ENCODE measurements at regions not wholly inside any gene's neighbourhood (a gene's known extent, or its start where the extent isn't known, plus 50 kb on each side); places are given as distances from the start of the nearest gene placed in this dataset.

GRCh38 chr2:136402281-136402680 lies 284.3 kb upstream of the CXCR4 start:
- no peak for DNase-seq (ENCODE audit: low read depth)

DNA sequence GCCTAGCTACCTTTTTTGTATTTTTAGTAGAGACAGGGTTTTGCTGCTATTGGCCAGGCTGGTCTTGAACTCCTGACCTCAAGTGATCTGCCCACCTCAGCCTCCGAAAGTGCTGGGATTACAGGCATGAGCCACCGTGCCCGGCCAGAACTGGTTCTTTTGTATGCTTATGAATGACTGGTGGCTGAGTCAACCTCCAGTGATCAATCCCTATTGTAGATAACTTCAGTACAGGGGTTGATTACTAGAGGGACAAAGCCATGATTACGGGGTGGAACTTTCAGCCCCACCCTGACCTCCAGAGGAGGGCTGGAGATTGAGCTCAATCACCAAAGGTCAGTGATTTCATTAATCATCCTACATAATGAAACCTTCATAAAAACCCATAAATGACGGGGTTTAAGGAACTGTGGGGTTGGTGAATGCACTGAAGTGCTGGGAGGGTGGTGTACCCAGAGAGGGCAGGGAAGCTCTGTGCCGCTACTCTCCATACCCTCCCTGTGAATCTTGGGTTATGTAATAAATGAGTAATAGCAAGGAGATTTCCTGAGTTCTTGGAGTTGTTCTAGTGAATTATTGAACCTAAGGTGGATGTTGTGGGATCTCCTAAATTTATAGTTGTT lies 281.8 kb upstream of the CXCR4 start:
- no peak for DNase-seq (ENCODE audit: low read depth)

DNA sequence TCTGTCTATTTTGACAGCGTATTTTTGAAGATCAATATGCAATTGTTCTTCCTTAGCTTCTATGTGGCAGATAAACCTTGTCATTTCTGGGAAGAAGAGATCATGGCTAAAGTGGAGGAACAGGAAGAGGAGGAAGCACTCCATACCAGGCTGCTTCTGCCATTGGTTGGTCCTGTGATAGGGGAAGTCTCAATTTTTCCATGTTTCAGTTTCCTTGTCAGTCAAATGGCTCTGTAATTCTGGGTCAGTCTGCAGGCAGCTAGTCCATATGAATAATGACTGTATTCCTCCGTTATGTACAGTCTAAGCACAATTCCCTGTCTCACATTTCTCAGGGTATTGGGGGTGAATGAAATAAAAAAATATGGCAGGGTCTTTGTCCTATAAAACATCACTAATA lies 277.6 kb upstream of the CXCR4 start:
- no peak for DNase-seq (ENCODE audit: low read depth)

DNA sequence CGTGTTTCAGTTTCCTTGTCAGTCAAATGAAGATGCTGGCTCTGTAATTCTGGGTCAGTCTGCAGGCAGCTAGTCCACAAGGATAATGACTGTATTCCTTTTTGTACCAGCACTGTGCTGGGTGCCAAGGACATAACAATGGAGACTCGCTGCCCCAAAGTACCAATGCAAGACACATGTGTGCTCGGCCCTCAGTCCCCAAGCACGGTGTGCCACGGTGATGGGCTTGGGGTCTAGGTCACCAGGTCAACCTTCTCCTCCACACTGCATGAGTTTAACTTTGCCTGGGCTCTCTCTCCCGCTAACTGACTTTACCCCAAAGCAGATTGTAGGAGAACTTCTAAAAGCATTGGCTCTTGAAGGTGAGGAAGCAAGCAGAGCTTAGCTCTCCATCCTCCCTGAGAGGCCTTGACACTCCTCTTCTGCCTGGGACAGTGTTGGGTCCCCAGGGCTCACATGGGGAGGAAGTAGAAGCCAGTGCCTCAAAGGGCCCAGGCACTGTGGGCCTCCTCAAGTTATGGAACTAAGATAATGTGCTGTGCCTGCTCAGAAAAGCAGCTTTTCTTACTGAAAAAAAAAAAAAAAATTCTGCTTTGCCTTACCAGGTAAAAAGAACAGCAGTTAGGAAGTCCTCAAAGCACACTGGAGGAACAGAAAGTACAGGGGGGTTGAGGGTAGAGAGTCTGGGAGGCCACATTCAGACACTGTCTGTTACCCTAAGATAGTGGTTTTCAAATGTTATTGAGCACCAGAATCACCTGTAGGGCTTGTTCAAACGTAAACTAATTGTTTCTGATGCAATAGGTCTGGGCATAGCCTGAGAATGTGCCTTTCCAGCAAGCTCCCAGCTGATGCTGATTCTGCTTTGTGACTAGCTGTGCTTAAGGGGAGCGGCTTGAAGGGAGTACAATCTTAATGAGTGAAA lies 276.4 kb upstream of the CXCR4 start:
- no peak for DNase-seq (ENCODE audit: low read depth)

GRCh38 chr2:136393514-136393913 lies 275.6 kb upstream of the CXCR4 start:
- DNase-seq (ENCODE audit: low read depth) = no peak

DNA sequence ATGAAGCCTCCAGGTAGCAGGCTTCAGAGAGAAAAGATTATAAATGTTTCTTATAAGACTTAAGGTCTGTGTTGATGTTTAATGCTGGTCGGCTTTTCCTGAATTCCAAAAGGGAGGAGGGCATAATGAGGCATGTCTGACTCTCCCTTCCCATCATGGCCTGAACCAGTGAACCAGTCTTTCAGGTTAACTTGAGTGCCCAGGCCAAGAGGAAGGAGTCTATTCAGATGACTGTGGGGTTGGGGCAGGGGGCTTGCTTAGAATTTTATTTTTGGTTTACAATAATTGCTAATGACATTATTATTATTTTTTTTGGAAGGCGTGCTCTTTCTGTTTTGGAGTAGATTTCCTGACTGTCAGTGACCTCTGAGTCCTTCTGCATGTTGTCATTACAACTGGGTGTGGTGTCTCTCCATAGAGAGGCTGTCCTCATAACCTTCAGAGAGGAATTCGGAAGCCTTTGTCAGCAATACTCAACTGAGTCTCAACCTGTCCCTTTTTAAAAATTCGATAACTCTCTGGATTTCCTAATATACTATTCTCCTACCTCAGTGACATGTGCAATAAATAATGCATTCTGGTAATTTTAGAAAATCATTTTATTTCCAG lies 275.1 kb upstream of the CXCR4 start:
- no peak for DNase-seq (ENCODE audit: low read depth)

GRCh38 chr2:136389809-136390208 lies 271.9 kb upstream of the CXCR4 start:
- no peak for DNase-seq (ENCODE audit: low read depth)

DNA sequence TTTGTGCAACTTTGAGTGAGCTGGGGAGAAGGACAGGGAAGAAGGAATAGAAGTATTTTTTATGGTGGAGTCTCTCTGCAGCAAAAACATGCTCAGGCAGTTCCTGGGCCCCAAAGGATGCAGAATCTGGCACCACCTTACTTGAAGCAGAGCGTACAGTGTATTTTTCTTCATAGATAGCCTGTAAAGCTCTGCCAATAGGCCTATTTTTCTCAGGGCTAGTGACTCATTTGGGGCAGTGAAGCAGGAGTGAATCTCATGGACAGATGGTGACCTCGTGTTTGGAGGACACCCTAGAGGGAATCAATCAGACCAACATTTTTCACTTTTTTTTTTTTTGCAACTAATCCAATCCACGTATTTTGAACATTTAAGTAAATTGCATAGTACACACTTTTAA lies 268.1 kb upstream of the CXCR4 start:
- DNase-seq (ENCODE audit: low read depth) = no peak

DNA sequence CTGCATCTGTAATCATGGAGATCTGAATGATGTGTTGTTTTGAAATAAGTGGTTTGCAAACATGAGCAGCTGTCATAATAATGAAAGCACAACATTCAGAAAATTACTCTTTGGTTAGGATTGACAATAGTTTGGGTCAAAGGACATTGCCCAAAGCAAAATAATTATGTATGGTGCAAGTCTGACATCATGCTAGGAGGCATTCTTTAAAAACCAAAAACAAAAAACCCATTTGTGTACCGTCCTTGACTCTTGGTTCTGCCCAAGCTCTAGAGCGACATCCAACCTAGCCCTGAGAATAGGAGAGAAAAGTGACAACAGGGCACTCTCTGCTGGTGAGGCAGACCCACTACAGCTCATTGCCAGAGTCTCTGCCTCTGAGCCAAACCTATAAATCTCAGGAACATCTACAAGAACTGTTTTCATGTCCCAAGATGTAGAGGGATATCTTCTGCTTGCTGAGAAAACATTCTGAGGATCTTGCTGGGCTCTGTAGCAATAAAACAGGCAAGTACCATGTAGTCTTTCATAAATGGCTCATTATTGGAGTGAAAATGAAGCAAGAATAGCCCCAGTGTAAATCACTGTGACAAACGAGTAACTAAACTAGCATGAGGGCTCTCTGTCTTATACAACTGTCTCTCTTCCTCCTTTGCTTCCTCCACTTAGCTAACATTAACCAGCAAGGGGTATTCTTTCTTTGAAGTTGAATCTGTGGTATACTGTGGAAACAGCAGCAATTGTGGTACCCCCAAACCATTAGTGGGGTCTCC lies 266.8 kb upstream of the CXCR4 start:
- peak; percentile 17 for DNase-seq (ENCODE audit: low read depth)

- no peak for DNase-seq (ENCODE audit: low read depth)
Measured at GRCh38 chr2:136383167-136383566, 265.2 kb upstream of the CXCR4 start.

DNA sequence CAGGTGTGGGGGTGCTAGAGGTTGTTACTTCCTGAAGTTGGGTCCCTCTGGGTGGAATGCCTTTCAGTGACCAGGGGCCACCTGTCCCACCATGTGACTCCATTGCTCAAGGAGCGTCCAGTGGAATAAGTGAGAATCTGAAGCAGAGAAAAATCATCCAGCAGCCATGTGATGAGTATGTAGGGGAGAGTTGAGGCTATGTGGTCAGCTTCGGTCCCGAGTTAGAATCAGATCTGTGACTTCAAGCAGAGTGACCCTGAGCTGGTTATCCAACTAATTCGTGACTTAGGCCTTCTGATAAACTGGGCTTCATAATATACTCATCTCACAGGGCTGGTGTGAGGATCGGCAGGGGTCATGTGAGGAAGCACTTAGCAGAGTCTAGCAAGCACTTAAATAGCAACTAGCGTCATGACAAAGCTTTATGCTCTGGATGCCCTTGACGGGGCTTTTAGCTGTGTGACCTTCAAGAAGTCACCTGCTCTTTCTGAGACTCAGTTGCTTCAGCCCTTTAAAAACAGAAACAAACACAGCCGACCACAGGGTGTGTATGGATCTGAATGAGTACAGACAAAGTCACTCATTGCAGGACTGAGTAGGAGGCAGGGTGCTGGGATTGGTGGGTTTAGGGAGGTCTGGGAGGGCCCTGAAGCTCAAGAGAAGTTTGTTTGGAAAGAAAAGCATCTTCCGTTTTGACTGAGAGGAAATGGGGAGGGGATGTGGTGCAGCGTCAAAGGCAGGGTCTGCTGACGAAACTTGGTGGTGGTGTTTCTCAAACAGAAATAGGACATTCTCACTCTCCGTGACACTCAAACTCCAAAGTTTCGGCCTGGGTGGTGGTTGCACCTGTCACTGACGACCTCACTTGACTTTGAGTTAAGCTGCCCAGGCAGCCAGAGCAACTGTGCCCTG lies 264.0 kb upstream of the CXCR4 start:
- DNase-seq (ENCODE audit: low read depth) = peak; percentile 43

DNA sequence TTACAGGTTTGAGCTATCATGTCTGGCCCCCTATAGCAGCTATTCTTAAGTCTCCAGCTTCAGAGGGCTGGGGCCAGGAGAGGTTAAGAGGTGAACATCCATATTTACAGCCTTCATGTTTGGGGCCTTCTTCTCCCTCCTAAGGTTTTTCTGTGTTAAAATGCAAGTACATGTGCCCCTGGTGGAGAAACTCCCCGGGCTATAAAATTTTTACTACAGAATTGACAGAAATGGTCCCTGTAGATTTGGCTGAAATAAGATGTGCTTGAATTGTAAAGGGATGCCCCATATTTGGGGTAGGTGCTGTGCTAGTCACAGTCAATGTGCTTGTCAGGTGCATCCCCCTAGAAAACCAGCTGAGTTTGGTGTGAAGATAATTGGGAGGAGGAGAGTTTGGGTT lies 263.3 kb upstream of the CXCR4 start:
- no peak for DNase-seq (ENCODE audit: low read depth)

- peak; percentile 61 for DNase-seq (ENCODE audit: low read depth)
Measured at GRCh38 chr2:136378712-136379595, 261.0 kb upstream of the CXCR4 start.

DNA sequence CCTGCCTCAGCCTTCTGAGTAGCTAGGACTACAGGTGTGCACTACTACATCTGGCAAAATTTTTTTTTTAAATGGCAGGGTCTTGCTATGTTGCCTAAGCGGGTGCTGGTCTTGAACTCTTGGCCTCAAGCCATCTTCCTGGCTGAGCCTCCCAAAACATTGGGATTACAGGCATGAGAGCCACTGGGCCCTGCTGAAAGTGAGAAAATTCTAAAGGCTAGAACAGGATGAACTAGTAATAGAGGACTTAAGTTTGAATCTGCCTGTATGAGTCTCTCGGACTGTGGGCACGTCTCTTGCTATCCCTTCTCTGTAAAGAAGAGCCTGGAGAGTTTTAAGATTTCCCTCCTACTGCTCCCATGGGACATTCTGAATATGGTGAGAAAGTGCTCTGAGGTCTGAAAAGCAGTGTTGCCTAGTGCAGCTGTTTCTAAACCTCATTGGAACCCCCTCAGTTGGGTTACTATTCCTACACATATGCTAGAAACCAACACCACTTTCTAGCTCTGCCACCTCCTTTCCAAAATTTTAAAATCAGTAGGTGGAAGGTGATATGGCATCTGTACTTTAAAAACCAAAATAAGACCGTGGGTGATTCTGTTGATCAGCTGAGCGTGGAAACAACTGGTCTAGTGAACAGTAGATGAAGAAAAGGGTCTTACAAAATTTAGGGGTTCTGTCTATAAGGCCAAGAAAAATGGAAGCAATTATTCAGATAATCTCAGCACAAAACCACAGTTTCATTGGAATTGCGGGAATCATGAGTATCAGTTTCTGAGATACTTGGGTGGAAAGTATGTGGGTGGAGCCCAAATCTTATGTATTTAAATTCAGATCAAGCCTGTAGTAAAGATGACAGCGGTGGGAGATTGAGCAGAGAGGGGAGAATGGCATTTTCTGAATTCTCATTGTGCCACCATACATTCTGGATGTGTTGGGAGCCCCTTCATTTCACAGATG lies 259.8 kb upstream of the CXCR4 start:
- no peak for DNase-seq (ENCODE audit: low read depth)

DNA sequence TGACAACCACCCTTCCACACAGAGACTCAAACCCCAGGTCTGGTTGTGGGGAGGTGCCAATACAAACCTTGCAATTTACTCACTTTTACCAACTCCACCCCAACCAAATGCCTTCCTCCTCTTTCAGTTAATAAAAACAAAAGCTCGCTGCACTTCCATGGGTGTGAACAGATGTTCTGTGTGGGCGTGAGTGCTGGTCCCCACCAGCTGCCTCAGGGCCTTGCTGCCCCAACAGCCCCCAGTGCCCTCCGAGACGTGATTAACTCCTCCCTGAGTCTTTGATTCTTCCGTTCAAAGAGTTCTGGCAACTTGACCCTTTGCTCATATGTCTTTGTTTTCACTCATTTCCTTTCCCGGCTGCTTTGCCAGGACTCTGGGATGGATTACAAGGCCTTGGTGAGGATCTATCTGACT lies 258.9 kb upstream of the CXCR4 start:
- no peak for DNase-seq (ENCODE audit: low read depth)

DNA sequence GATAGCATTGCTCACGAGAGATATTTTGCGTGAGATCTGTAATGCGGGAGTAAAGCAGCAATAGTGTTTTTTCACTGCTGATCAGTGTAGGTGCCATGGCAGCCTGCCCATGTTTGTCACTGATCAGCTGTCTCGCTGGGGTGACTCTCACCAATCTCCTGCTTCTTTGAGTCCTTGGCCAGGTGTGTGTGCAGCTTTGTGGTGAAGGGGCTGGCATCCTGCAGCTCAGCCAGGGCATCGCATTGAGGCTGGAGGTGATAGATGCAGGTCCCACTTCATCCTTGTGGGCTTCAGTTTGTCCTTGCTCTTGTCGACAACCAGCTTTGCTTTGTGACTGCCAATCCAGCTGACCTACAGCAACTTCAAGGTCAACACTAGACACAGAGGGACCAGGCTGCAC lies 258.3 kb upstream of the CXCR4 start:
- no peak for DNase-seq (ENCODE audit: low read depth)

GRCh38 chr2:136375017-136375901 lies 257.3 kb upstream of the CXCR4 start:
- no peak for DNase-seq (ENCODE audit: low read depth)

- no peak for DNase-seq (ENCODE audit: low read depth)
Measured at GRCh38 chr2:136373841-136374240, 255.9 kb upstream of the CXCR4 start.
